CD4-positive, alpha-beta T cell (primary cell): ENCODE measurements at regions not wholly inside any gene's neighbourhood (a gene's known extent, or its start where the extent isn't known, plus 50 kb on each side); places are given as distances from the start of the nearest gene placed in this dataset.

Source experiments
- ATAC-seq: fragments of 200-7000 bp; cut with Tn5 transposase; one replicate; pipeline ENCODE4 v1.10.0; 2022; ENCODE audit warnings: mild to moderate bottlenecking; ENCODE audit not compliant: poor library complexity
- CTCF ChIA-PET: fragments of 350-600 bp; sonication (Branson Sonifier 250); formaldehyde crosslinking; loops from one replicate; lab custom pipeline; 2021; ENCODE audit warnings: antibody characterized with exemption, inconsistent platforms; lab: Charles Lee
- POLR2A ChIA-PET: fragments of 350-600 bp; sonication (Branson Sonifier 250); formaldehyde crosslinking; loops from one replicate; lab custom pipeline; 2021; ENCODE audit warnings: antibody characterized with exemption, inconsistent platforms; lab: Charles Lee
- DNase-seq, 14 experiments: peaks; one replicate each; pipeline ENCODE4 v3.0.0-alpha.2; 2013 to 2020; ENCODE audit warnings: mixed read lengths in 2 of 14
- H3K27ac ChIP-seq, 2 donors: one replicate each; pipeline versions ENCODE4 v1.5.1 to v1.7.0; 2013; ENCODE audit warnings: low read length in 2 of 2, low read depth in 1 of 2, mild to moderate bottlenecking in 1 of 2
- H3K27me3 ChIP-seq, 2 experiments: 1 replicate in 1 of 2; 2 replicates in 1 of 2; pipeline versions ENCODE4 v1.6.1 to v1.7.0; 2013; ENCODE audit warnings: low read length in 2 of 2, control low read depth in 1 of 2, mild to moderate bottlenecking in 1 of 2, moderate library complexity in 1 of 2; ENCODE audit not compliant: insufficient read depth in 2 of 2, control insufficient read depth in 1 of 2
- H3K36me3 ChIP-seq: one replicate; pipeline ENCODE4 v1.6.1; 2013; ENCODE audit warnings: low read length, control low read depth; ENCODE audit not compliant: insufficient read depth
- H3K4me1 ChIP-seq: one replicate; pipeline ENCODE4 v1.6.1; 2013; ENCODE audit warnings: low read length, control low read depth; ENCODE audit not compliant: insufficient read depth
- H3K4me3 ChIP-seq: one replicate; pipeline ENCODE4 v1.5.1; 2013; ENCODE audit warnings: mild to moderate bottlenecking, low read length, moderate library complexity
- H3K9me3 ChIP-seq, 2 experiments: 1 replicate in 1 of 2; 2 replicates in 1 of 2; pipeline versions ENCODE4 v1.6.1 to v1.7.0; 2013; ENCODE audit warnings: low read length in 2 of 2, mild to moderate bottlenecking in 2 of 2, control low read depth in 1 of 2, moderate library complexity in 1 of 2; ENCODE audit not compliant: control insufficient read depth in 1 of 2, insufficient read depth in 1 of 2
- H3K27ac Mint-ChIP-seq: one replicate; pipeline ENCODE4 v1.8.0; 2020; ENCODE audit warnings: mixed read lengths
- H3K27me3 Mint-ChIP-seq: one replicate; pipeline ENCODE4 v1.8.0; 2021; ENCODE audit warnings: mixed read lengths
- H3K36me3 Mint-ChIP-seq: one replicate; pipeline ENCODE4 v1.8.0; 2021; ENCODE audit warnings: low read depth, mixed read lengths
- H3K4me1 Mint-ChIP-seq: one replicate; pipeline ENCODE4 v1.8.0; 2021; ENCODE audit warnings: low read depth, mixed read lengths
- H3K4me3 Mint-ChIP-seq: one replicate; pipeline ENCODE4 v1.8.0; 2020; ENCODE audit warnings: mild to moderate bottlenecking, mixed read lengths
- H3K9me3 Mint-ChIP-seq: one replicate; pipeline ENCODE4 v1.8.0; 2020; ENCODE audit warnings: mixed read lengths
- CTCF ChIP-seq: fragments of 200-600 bp; IDR thresholded peaks from one replicate; pipeline ENCODE4 v1.8.0; 2022; ENCODE audit warnings: antibody characterized with exemption, mild to moderate bottlenecking
- intact Hi-C, 2 experiments: fragments of 100-400 bp; cut with DNase I in 1 of 2; cut with micrococcal nuclease in 1 of 2; formaldehyde crosslinking; loops; one replicate each; pipeline versions ENCODE4 v1.15.1 to v1.9.0; 2023 to 2025; cut with DNase I, micrococcal nuclease

- Histone ChIP-seq H3K27ac (no peak overlapping the region), H3K36me3 (no peaks in the 10 kb centered on the region), H3K9me3 (no peaks in the 10 kb centered on the region), H3K27me3 (no peaks in the 10 kb centered on the region), H3K4me3 (no peak overlapping the region), H3K4me1 (peaks cover 2% of the 10 kb centered on the region)
- peaks cover 18% of the 10 kb centered on the region for H3K27me3 Mint-ChIP-seq
- POLR2A ChIA-PET = no interaction called here
- no peak overlapping the region for H3K4me3 Mint-ChIP-seq
- no peaks in the 10 kb centered on the region for H3K36me3 Mint-ChIP-seq
- CTCF ChIA-PET = no interaction called here
- no peaks in the 10 kb centered on the region for H3K9me3 Mint-ChIP-seq
- ATAC-seq = no peak
- intact Hi-C loops = loop anchor here (5.0 to 10.0 kb wide), 3 partner anchors 288 to 1438 kb away; no protein-coding TSS in a partner anchor
- no peaks in the 10 kb centered on the region for H3K4me1 Mint-ChIP-seq
- no peak for DNase-seq
- H3K27ac Mint-ChIP-seq = no peak overlapping the region
- TF ChIP-seq CTCF = no peak
Measured at GRCh38 chr11:19552656-19553260, 159.9 kb upstream of the NAV2 start.

DNA sequence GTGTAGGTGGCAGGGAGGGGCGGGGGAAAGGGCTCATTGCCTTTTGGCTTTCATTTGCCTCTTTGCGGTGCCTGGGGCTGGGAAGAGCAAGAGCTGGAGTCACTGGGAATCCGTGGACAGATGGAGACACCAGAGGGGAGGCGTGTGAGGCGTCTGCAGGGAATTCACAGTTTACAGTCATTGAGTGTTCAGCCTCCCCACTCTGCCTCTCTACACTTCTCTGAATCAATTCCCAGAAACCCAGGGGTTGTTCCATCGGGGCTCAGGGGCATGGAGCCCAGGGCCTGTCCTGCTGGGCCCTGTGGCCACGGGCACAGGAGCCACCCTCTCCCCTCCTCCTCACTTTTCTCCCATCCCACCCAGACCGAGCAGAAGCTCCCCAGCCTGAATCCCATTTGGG lies 160.5 kb upstream of the NAV2 start:
- TF ChIP-seq CTCF = no peak
- no peaks in the 10 kb centered on the region for H3K36me3 ChIP-seq
- H3K27ac Mint-ChIP-seq = no peak overlapping the region
- H3K9me3 ChIP-seq = no peaks in the 10 kb centered on the region
- DNase-seq = no peak
- H3K4me1 ChIP-seq = no peaks in the 10 kb centered on the region
- no peaks in the 10 kb centered on the region for H3K9me3 Mint-ChIP-seq
- H3K27ac ChIP-seq = no peak overlapping the region
- POLR2A ChIA-PET = no interaction called here
- H3K27me3 Mint-ChIP-seq = peaks cover 13% of the 10 kb centered on the region
- no peaks in the 10 kb centered on the region for H3K27me3 ChIP-seq
- no peak overlapping the region for H3K4me3 ChIP-seq
- H3K4me1 Mint-ChIP-seq = no peaks in the 10 kb centered on the region
- CTCF ChIA-PET = no interaction called here
- H3K4me3 Mint-ChIP-seq = no peak overlapping the region
- no peaks in the 10 kb centered on the region for H3K36me3 Mint-ChIP-seq
- ATAC-seq = no peak
- intact Hi-C loops = loop anchor here (5.0 to 10.0 kb wide), 3 partner anchors 287 to 1437 kb away; no protein-coding TSS in a partner anchor

- no peaks in the 10 kb centered on the region for H3K9me3 ChIP-seq
Measured at GRCh38 chr11:19551457-19551856, 161.2 kb upstream of the NAV2 start.

More at GRCh38 chr11:19551457-19551856, 161.2 kb upstream of the NAV2 start:
- Mint-ChIP-seq H3K4me3 (no peak overlapping the region), H3K27ac (no peak overlapping the region), H3K27me3 (peaks cover 13% of the 10 kb centered on the region), H3K9me3 (no peaks in the 10 kb centered on the region), H3K36me3 (no peaks in the 10 kb centered on the region), H3K4me1 (no peaks in the 10 kb centered on the region)
- no peak overlapping the region for H3K4me3 ChIP-seq
- POLR2A ChIA-PET = no interaction called here
- ATAC-seq (no peak), DNase-seq (no peak)
- no peaks in the 10 kb centered on the region for H3K4me1 ChIP-seq
- CTCF ChIA-PET = no interaction called here
- H3K27me3 ChIP-seq = no peaks in the 10 kb centered on the region
- no peak for TF ChIP-seq CTCF
- no peak overlapping the region for H3K27ac ChIP-seq
- intact Hi-C loops = loop anchor here (5.0 to 10.0 kb wide), 3 partner anchors 287 to 1437 kb away; no protein-coding TSS in a partner anchor
- no peaks in the 10 kb centered on the region for H3K36me3 ChIP-seq
